ENCODE measurements at regions not wholly inside any gene's neighbourhood (a gene's known extent, or its start where the extent isn't known, plus 50 kb on each side); places are given as distances from the start of the nearest gene placed in this dataset.

DNA sequence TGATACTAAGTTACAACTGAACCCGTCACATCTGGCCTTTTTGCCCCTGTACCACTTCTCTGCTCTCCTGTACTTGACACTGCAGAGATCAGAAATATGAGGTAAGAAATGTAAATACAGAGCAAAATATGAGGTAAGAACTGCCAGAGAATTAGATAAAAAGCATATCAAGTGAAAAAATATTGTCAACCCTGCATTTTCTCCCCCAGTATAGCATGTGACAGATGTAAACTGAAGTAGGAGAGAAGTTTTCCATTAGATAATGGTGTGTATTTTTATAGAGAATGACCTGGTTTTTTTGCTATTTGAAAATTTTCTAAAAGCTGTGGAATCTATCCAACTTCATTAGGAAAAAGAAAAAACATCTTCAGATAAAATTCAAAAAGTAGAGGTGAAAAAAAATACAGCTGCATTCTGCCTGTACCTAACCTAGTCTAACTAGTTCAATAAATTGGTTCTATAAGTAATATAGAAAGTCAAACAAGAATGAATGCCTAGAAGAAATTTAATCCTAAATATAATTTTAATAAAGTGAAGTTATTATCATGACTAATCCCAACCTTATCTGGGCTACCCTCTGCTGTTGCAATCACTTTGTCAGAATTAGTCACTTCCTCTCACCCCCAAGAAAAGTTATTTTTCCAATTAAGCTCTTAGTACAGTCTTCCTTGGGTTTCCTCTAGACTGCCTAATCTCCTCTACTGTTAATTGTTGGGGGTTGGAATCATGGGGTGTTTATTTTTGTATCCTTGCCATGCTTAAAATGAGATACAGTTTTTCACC, 210.0 kb downstream of the RASSF9 start:
- no peak overlapping the region for H2AFZ ChIP-seq (ENCODE audit: low read depth, low read length)
- H3K9me1 ChIP-seq (ENCODE audit: control insufficient read depth, insufficient read depth, low read length), result no peaks in the 10 kb centered on the region
- FAIRE-seq (no peak), DNase-seq (ENCODE audit: extremely low read depth in 1 of 4, low spot score in 3 of 4) (no peak), ATAC-seq (no peak)
- 0% methylated on average over 1 of the region's 1 CpG for WGBS (ENCODE audit: insufficient coverage, low coverage, missing lambda C conversion rate)
- TF ChIP-seq, protein P1, sequence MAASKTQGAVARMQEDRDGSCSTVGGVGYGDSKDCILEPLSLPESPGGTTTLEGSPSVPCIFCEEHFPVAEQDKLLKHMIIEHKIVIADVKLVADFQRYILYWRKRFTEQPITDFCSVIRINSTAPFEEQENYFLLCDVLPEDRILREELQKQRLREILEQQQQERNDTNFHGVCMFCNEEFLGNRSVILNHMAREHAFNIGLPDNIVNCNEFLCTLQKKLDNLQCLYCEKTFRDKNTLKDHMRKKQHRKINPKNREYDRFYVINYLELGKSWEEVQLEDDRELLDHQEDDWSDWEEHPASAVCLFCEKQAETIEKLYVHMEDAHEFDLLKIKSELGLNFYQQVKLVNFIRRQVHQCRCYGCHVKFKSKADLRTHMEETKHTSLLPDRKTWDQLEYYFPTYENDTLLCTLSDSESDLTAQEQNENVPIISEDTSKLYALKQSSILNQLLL (CRISPR knock-in tag; IDR thresholded peaks at IDR 0.05; ENCODE audit: borderline replicate concordance), result no peak
- no peak for TF ChIP-seq NR2F6 (CRISPR knock-in tag; IDR thresholded peaks at IDR 0.05)
- no peak for TF ChIP-seq ZNF79 (CRISPR knock-in tag; IDR thresholded peaks at IDR 0.05; ENCODE audit: low read depth)
- TF ChIP-seq CEBPG (CRISPR knock-in tag; IDR thresholded peaks at IDR 0.05), result no peak
- 0 out of 4 replicates have a peak, but pooled peaks of 1 of the 2 experiments have one; percentile 26 for TF ChIP-seq CEBPG (tag; conservative IDR thresholded peaks at IDR 0.05 in 1 of 2, IDR thresholded peaks at IDR 0.05 in 1 of 2)
- TF ChIP-seq BRD9 (IDR thresholded peaks at IDR 0.05; ENCODE audit: low read depth, partially characterized antibody), result no peak
- TF ChIP-seq, protein P2, sequence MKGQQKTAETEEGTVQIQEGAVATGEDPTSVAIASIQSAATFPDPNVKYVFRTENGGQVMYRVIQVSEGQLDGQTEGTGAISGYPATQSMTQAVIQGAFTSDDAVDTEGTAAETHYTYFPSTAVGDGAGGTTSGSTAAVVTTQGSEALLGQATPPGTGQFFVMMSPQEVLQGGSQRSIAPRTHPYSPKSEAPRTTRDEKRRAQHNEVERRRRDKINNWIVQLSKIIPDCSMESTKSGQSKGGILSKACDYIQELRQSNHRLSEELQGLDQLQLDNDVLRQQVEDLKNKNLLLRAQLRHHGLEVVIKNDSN (CRISPR knock-in tag; IDR thresholded peaks at IDR 0.05), result no peak
- no peak for TF ChIP-seq ZNF121 (CRISPR knock-in tag; conservative IDR thresholded peaks at IDR 0.05)
- no peak for TF ChIP-seq ZNF778 (CRISPR knock-in tag; IDR thresholded peaks at IDR 0.05)
- TF ChIP-seq FOSL1 (tag; conservative IDR thresholded peaks at IDR 0.05), result peak; percentile 38; the same call in 1 of the 2 replicates
- no peak for TF ChIP-seq PHF8 (IDR thresholded peaks at IDR 0.05; ENCODE audit: borderline replicate concordance, low read length)
- TF ChIP-seq KDM4B (IDR thresholded peaks at IDR 0.05; ENCODE audit: borderline replicate concordance in 2 of 2, low read depth in 1 of 2), result no peak
- no peak for TF ChIP-seq RBM39 (optimal IDR thresholded peaks at IDR 0.05; ENCODE audit: low read depth, low read length)
- H3K4me3 ChIP-seq, result no peak overlapping the region
- no peak overlapping the region for H3K9ac ChIP-seq (ENCODE audit: insufficient read depth in 1 of 2, low read depth in 2 of 2, low read length in 2 of 2)
- BruUV-seq (replicated peaks), result no TSS peak
- intact Hi-C loops (cut with micrococcal nuclease), result no loop called here
- no peak overlapping the region for H3K27ac ChIP-seq (ENCODE audit: extremely low read depth, low read depth, low read length)
- no peaks in the 10 kb centered on the region for H3K27me3 ChIP-seq (ENCODE audit: control insufficient read depth in 2 of 2, insufficient read depth in 2 of 2, low read length in 2 of 2)
- in situ Hi-C loops (cut with MboI), result no loop called here
- no peaks in the 10 kb centered on the region for H3K36me3 ChIP-seq (ENCODE audit: control insufficient read depth, insufficient read depth, low read length)
- ChIA-PET POLR2A (no interaction called here), CTCF (ENCODE audit: low intra/inter-chr PET ratio) (no interaction called here)
- H3K4me2 ChIP-seq (ENCODE audit: insufficient read depth, low read length), result no peak overlapping the region
- H3K79me2 ChIP-seq (ENCODE audit: control insufficient read depth, insufficient read depth, low read length), result no peaks in the 10 kb centered on the region
- no peaks in the 10 kb centered on the region for H3K4me1 ChIP-seq (replicated peaks in 1 of 2; ENCODE audit: control insufficient read depth in 2 of 2, insufficient read depth in 2 of 2, low read length in 2 of 2)
- no peaks in the 10 kb centered on the region for H4K20me1 ChIP-seq (replicated peaks; ENCODE audit: control insufficient read depth, insufficient read depth, low read length)
- no peaks in the 10 kb centered on the region for H3K9me3 ChIP-seq (replicated peaks; ENCODE audit: control insufficient read depth, insufficient read depth, low read depth, low read length)

Data from K562 (cell line).